ENCODE measurements at regions not wholly inside any gene's neighbourhood (a gene's known extent, or its start where the extent isn't known, plus 50 kb on each side); places are given as distances from the start of the nearest gene placed in this dataset.

DNA sequence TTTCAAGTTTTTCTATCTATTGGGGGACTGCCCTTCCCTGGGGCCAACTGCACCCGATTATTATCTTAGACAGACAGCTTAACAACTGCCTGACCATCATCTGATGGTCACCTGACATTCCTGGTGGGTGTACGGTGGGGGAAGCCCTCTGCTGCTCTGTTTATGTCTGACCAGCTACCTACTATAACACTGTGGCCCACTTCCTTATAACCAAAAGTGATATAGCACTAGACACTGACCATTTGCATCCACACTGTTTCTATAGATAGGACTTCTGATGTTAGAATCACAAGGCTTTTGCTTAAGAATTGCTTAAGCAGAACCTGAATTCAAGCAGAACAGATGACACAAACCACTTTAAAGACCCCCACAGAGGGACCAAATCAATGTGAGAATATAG, 110.5 kb upstream of the RAI14 start:
- no peak overlapping the region for H3K4me3 ChIP-seq (ENCODE audit: low read depth, low read length)
- TF ChIP-seq, protein P1, sequence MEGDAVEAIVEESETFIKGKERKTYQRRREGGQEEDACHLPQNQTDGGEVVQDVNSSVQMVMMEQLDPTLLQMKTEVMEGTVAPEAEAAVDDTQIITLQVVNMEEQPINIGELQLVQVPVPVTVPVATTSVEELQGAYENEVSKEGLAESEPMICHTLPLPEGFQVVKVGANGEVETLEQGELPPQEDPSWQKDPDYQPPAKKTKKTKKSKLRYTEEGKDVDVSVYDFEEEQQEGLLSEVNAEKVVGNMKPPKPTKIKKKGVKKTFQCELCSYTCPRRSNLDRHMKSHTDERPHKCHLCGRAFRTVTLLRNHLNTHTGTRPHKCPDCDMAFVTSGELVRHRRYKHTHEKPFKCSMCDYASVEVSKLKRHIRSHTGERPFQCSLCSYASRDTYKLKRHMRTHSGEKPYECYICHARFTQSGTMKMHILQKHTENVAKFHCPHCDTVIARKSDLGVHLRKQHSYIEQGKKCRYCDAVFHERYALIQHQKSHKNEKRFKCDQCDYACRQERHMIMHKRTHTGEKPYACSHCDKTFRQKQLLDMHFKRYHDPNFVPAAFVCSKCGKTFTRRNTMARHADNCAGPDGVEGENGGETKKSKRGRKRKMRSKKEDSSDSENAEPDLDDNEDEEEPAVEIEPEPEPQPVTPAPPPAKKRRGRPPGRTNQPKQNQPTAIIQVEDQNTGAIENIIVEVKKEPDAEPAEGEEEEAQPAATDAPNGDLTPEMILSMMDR (IDR thresholded peaks at IDR 0.05; ENCODE audit: insufficient read depth, low read depth, low read length): no peak
- no peaks in the 10 kb centered on the region for H3K36me3 ChIP-seq (ENCODE audit: control insufficient read depth, insufficient read depth, low read length)
- ChIA-PET POLR2A (no interaction called here), CTCF (no interaction called here)
- no peaks in the 10 kb centered on the region for H3K27me3 ChIP-seq (ENCODE audit: control insufficient read depth, insufficient read depth, low read length)
- DNase-seq (ENCODE audit: low read depth): no peak

DNA sequence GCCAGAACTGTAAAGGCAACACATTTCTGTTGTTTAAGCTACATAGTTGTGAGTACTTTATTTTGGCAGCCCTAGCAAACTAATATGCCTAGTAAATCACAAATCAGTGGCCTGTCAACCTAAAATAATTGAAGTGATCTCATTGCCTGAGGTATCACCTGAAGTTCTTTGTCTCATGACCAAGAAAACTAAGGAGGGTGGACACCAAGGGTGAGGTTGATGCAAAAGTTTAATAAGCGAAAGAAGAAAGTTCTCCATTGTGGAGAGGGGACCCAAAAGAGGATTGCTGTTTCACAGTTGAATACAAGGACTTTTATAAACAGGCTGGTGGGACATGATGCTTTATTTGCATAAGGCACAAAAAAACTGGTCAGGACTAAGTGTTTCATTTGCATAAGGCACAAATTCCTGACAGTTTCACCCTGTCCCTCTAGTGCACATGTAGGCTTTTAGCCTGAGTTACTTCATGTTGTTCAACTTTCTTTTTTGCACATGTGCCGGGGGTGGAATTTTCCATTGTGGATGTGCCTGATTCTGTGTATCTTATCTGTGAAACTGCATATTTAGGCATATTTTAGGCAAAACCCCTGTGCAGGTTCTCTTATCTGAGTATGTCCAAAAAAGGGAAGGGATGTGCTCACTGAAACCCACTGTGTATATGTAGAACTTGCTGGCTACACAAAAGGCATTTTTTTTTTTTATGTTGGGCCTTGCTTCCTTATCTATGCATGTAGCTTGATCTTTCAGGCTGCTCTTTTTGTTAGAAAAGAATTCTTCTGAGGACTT, 108.6 kb upstream of the RAI14 start:
- ChIA-PET POLR2A (no interaction called here), CTCF (interaction anchor here (1.5 kb wide), 1 partner anchor 10 kb away, joined by 4 read pairs; no protein-coding TSS in a partner anchor)
- TF ChIP-seq, protein P1 (IDR thresholded peaks at IDR 0.05; ENCODE audit: insufficient read depth, low read depth, low read length): no peak
- Histone ChIP-seq H3K4me3 (ENCODE audit: low read depth, low read length) (no peak overlapping the region), H3K27me3 (ENCODE audit: control insufficient read depth, insufficient read depth, low read length) (no peaks in the 10 kb centered on the region), H3K36me3 (ENCODE audit: control insufficient read depth, insufficient read depth, low read length) (no peaks in the 10 kb centered on the region)
- DNase-seq (ENCODE audit: low read depth): no peak

DNA sequence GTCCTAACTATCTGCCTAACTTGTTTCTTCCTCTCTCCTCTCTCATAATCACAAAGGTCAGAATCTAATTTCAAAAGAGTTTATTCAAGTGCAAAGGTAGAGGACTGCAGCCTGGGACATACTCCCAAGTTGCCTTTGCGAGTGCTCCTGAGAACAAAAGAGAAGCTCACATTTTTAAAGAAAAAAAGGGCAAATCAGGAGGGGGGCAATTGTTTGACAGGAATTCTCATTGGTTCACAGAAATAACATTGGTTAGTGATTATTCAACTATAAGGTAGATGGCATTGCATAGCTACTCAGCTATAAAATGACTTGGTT, 108.1 kb upstream of the RAI14 start:
- Histone ChIP-seq H3K4me3 (ENCODE audit: low read depth, low read length) (no peak overlapping the region), H3K36me3 (ENCODE audit: control insufficient read depth, insufficient read depth, low read length) (no peaks in the 10 kb centered on the region), H3K27me3 (ENCODE audit: control insufficient read depth, insufficient read depth, low read length) (no peaks in the 10 kb centered on the region)
- ChIA-PET CTCF (interaction anchor here (1.5 kb wide), 1 partner anchor 9 kb away, joined by 4 read pairs; no protein-coding TSS in a partner anchor), POLR2A (no interaction called here)
- no peak for DNase-seq (ENCODE audit: low read depth)
- TF ChIP-seq, protein P1 (IDR thresholded peaks at IDR 0.05; ENCODE audit: insufficient read depth, low read depth, low read length): no peak

DNA sequence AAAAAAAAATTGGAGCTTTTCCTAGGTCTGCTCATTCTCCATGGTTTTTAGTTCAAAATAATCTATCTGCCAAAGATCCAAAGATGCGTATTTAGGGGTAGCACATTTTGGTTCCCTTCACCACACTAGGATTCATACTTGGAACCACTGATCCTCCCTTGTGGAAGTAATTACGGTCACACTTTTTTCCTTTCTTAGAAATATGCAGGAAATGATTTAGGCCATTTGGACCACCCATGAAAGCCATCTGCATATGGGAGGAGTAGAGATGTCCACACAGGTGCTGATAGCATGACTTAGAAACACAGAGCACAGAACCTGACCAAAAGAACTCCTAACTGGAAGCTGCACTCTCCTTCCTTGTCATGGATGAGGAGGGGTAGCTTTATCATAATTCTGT, 105.9 kb upstream of the RAI14 start:
- H3K27me3 ChIP-seq (ENCODE audit: control insufficient read depth, insufficient read depth, low read length): no peaks in the 10 kb centered on the region
- no peak for DNase-seq (ENCODE audit: low read depth)
- H3K36me3 ChIP-seq (ENCODE audit: control insufficient read depth, insufficient read depth, low read length): no peaks in the 10 kb centered on the region
- CTCF ChIA-PET: no interaction called here
- POLR2A ChIA-PET: interaction anchor here (0.6 kb wide), 1 partner anchor 365 kb away, joined by 5 read pairs; the partner anchor contains the start of gene BRIX1
- no peak overlapping the region for H3K4me3 ChIP-seq (ENCODE audit: low read depth, low read length)
- TF ChIP-seq, protein P1 (IDR thresholded peaks at IDR 0.05; ENCODE audit: insufficient read depth, low read depth, low read length): no peak

DNA sequence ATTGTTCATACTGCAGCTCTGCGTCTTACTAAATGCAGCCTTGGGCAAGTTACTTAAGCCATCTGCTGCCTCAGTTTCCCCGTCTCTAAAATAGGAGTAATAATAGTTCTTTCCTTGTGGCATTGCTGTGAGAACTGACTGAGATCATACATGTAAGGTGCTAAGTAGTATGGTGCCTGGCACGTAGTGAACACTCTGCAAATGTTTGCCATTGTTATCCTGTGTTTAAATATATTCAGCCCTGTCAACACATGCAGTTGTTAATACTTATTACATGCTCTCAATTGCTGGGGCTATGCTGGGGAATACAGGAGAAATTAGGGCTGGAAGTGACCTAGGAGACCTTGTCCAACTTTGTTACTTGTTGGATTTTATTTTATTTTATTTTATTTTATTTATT, 105.2 kb upstream of the RAI14 start:
- Histone ChIP-seq H3K4me3 (ENCODE audit: low read depth, low read length) (no peak overlapping the region), H3K36me3 (ENCODE audit: control insufficient read depth, insufficient read depth, low read length) (no peaks in the 10 kb centered on the region), H3K27me3 (ENCODE audit: control insufficient read depth, insufficient read depth, low read length) (no peaks in the 10 kb centered on the region)
- ChIA-PET CTCF (interaction anchor here (1.6 kb wide), 1 partner anchor 18 kb away, joined by 5 read pairs; no protein-coding TSS in a partner anchor), POLR2A (no interaction called here)
- TF ChIP-seq, protein P1 (IDR thresholded peaks at IDR 0.05; ENCODE audit: insufficient read depth, low read depth, low read length): no peak
- DNase-seq (ENCODE audit: low read depth): no peak

Measured in BJ (cell line).